ENCODE measurements at regions not wholly inside any gene's neighbourhood (a gene's known extent, or its start where the extent isn't known, plus 50 kb on each side); places are given as distances from the start of the nearest gene placed in this dataset.

- no peaks in the 10 kb centered on the region for H4K20me1 ChIP-seq (ENCODE audit: insufficient read depth)
- H3K36me3 ChIP-seq (ENCODE audit: insufficient read depth, low read length): no peaks in the 10 kb centered on the region
- H2AFZ ChIP-seq (ENCODE audit: low read depth, low read length): no peak overlapping the region
- H3K9me2 ChIP-seq (ENCODE audit: insufficient read depth, low read length): no peaks in the 10 kb centered on the region
- H3F3A ChIP-seq (ENCODE audit: insufficient read depth, low read length, poor library complexity, severe bottlenecking): no peaks in the 10 kb centered on the region
- TF ChIP-seq RAD21 (conservative IDR thresholded peaks at IDR 0.05): no peak
- no peak for TF ChIP-seq EP300 (conservative IDR thresholded peaks at IDR 0.05; ENCODE audit: poor library complexity, severe bottlenecking)
- TF ChIP-seq REST (IDR thresholded peaks at IDR 0.05; ENCODE audit: borderline replicate concordance): no peak
- TF ChIP-seq CTCF (IDR thresholded peaks at IDR 0.05; ENCODE audit: poor library complexity, severe bottlenecking): no peak
- no peak for TF ChIP-seq POLR2AphosphoS5 (IDR thresholded peaks at IDR 0.05)
- no peak for TF ChIP-seq TAF1 (IDR thresholded peaks at IDR 0.05; ENCODE audit: low read depth)
- H3K27ac ChIP-seq (ENCODE audit: low read length): no peak overlapping the region
- H3K9ac ChIP-seq (ENCODE audit: low read length): no peak overlapping the region
- H3K4me3 ChIP-seq (ENCODE audit: low read length): no peak overlapping the region
- H3K4me2 ChIP-seq (ENCODE audit: low read length): no peak overlapping the region
- no peaks in the 10 kb centered on the region for H3K9me3 ChIP-seq (ENCODE audit: low read length)
- no peaks in the 10 kb centered on the region for H3K27me3 ChIP-seq (ENCODE audit: insufficient read depth, low read depth, low read length)
- H3K79me2 ChIP-seq (replicated peaks; ENCODE audit: insufficient read depth, low read length): no peaks in the 10 kb centered on the region
Observed at GRCh38 chr7:10918093-10918590, 55.5 kb upstream of the PHF14 start.

GRCh38 chr7:10919923-10920322 is 53.7 kb upstream of the PHF14 start:
- H3K9me3 ChIP-seq (ENCODE audit: low read length): no peaks in the 10 kb centered on the region
- no peak overlapping the region for H3K4me3 ChIP-seq (ENCODE audit: low read length)
- H3K9ac ChIP-seq (ENCODE audit: low read length): no peak overlapping the region
- H3F3A ChIP-seq (ENCODE audit: insufficient read depth, low read length, poor library complexity, severe bottlenecking): no peaks in the 10 kb centered on the region
- no peak overlapping the region for H3K27ac ChIP-seq (ENCODE audit: low read length)
- no peaks in the 10 kb centered on the region for H3K27me3 ChIP-seq (ENCODE audit: insufficient read depth, low read depth, low read length)
- no peak for TF ChIP-seq RAD21 (conservative IDR thresholded peaks at IDR 0.05)
- no peak for TF ChIP-seq EZH2 (IDR thresholded peaks at IDR 0.05; ENCODE audit: borderline replicate concordance, insufficient read depth, low read length, poor library complexity, severe bottlenecking)
- TF ChIP-seq REST (IDR thresholded peaks at IDR 0.05; ENCODE audit: borderline replicate concordance): no peak
- no peak overlapping the region for H2AFZ ChIP-seq (ENCODE audit: low read depth, low read length)
- no peaks in the 10 kb centered on the region for H3K79me2 ChIP-seq (replicated peaks; ENCODE audit: insufficient read depth, low read length)
- no peaks in the 10 kb centered on the region for H3K9me2 ChIP-seq (ENCODE audit: insufficient read depth, low read length)
- H3K4me2 ChIP-seq (ENCODE audit: low read length): no peak overlapping the region
- no peaks in the 10 kb centered on the region for H3K36me3 ChIP-seq (ENCODE audit: insufficient read depth, low read length)
- no peaks in the 10 kb centered on the region for H4K20me1 ChIP-seq (ENCODE audit: insufficient read depth)

Small RNAs in the stretch of these regions (small RNA-seq; reads per million reads assigned to genes)
- 0 reads per million in 3 experiments for gene AC004852.1
- 0 reads per million in 3 experiments for gene AC009945.1
- gene RF00012: 0 to 0.41 (median 0.10) reads per million in 3 experiments
- gene RF00019: 0 to 1.2 (median 0) reads per million in 3 experiments

Data from neural cell (in vitro differentiated cells).